HepG2 (cell line): ENCODE measurements at regions not wholly inside any gene's neighbourhood (a gene's known extent, or its start where the extent isn't known, plus 50 kb on each side); places are given as distances from the start of the nearest gene placed in this dataset.

Experiments
- ARID2 ChIP-seq: sonication (generic); formaldehyde crosslinking; IDR thresholded peaks from 2 replicates; pipeline ENCODE4 v1.8.1; 2022; ENCODE audit warnings: mild to moderate bottlenecking, missing genetic modification reagents, borderline replicate concordance
- BORCS8-MEF2B ChIP-seq: sonication (generic); formaldehyde crosslinking; IDR thresholded peaks from 2 replicates; pipeline ENCODE4 v1.8.0; 2022; ENCODE audit warnings: mild to moderate bottlenecking, missing genetic modification reagents
- GATAD1 ChIP-seq: IDR thresholded peaks from 2 replicates; pipeline ENCODE4 v1.6.1; 2016; ENCODE audit warnings: missing genetic modification reagents, missing compliant biosample characterization
- HNF4A ChIP-seq: sonication (generic); formaldehyde crosslinking; IDR thresholded peaks from 2 replicates; pipeline ENCODE4 v1.4.0; 2020; ENCODE audit warnings: missing genetic modification reagents
- SMAD1 ChIP-seq: sonication (generic); formaldehyde crosslinking; IDR thresholded peaks from 2 replicates; pipeline ENCODE4 v1.4.0; 2020; ENCODE audit warnings: missing genetic modification reagents, low read depth, mild to moderate bottlenecking, borderline replicate concordance
- THYN1 ChIP-seq: sonication (generic); formaldehyde crosslinking; IDR thresholded peaks from 2 replicates; pipeline ENCODE4 v1.8.1; 2023; ENCODE audit warnings: low read depth, mild to moderate bottlenecking, moderate library complexity, missing genetic modification reagents, borderline replicate concordance
- ZFP37 ChIP-seq: sonication (generic); formaldehyde crosslinking; IDR thresholded peaks from 2 replicates; pipeline ENCODE4 v1.4.0; 2020; ENCODE audit warnings: missing genetic modification reagents, borderline replicate concordance
- ZNF260 ChIP-seq: sonication (generic); formaldehyde crosslinking; IDR thresholded peaks from 2 replicates; pipeline ENCODE4 v1.4.0; 2020; ENCODE audit warnings: missing genetic modification reagents, low read depth, mild to moderate bottlenecking, borderline replicate concordance
- ZNF501 ChIP-seq: sonication (generic); formaldehyde crosslinking; IDR thresholded peaks from 2 replicates; pipeline ENCODE4 v1.5.1; 2020; ENCODE audit warnings: mild to moderate bottlenecking, moderate library complexity, missing genetic modification reagents
- ZNF589 ChIP-seq: sonication (generic); formaldehyde crosslinking; conservative IDR thresholded peaks from 2 replicates; pipeline ENCODE4 v1.8.0; 2022; ENCODE audit warnings: mild to moderate bottlenecking, moderate library complexity, missing genetic modification reagents
- TF ChIP-seq, protein P1 (sequence below): IDR thresholded peaks from 2 replicates; pipeline ENCODE4 v1.6.1; 2012; ENCODE audit warnings: low read depth, low read length, improper control_type of control experiment
- TF ChIP-seq, protein P2 (sequence below): sonication (generic); formaldehyde crosslinking; IDR thresholded peaks from 2 replicates; pipeline ENCODE4 v1.4.0; 2020; ENCODE audit warnings: low read depth, mild to moderate bottlenecking, missing genetic modification reagents
- TF ChIP-seq, protein P3 (sequence below), 2 experiments: sonication (generic) in 1 of 2; formaldehyde crosslinking in 1 of 2; IDR thresholded peaks; 2 replicates each; pipeline versions ENCODE4 v1.4.0 to v1.6.1; 2018 to 2020; ENCODE audit warnings: missing genetic modification reagents in 2 of 2, borderline replicate concordance in 1 of 2, low read depth in 1 of 2, mild to moderate bottlenecking in 1 of 2, missing biosample characterization in 1 of 2
- TF ChIP-seq, protein P4 (sequence below): sonication (generic); formaldehyde crosslinking; IDR thresholded peaks from 2 replicates; pipeline ENCODE4 v1.4.0; 2020; ENCODE audit warnings: mild to moderate bottlenecking, missing genetic modification reagents, borderline replicate concordance
- TF ChIP-seq, protein P5 (sequence below): sonication (generic); formaldehyde crosslinking; IDR thresholded peaks from 2 replicates; pipeline ENCODE4 v1.9.0; 2022; ENCODE audit warnings: low read depth, missing genetic modification reagents

DNA sequence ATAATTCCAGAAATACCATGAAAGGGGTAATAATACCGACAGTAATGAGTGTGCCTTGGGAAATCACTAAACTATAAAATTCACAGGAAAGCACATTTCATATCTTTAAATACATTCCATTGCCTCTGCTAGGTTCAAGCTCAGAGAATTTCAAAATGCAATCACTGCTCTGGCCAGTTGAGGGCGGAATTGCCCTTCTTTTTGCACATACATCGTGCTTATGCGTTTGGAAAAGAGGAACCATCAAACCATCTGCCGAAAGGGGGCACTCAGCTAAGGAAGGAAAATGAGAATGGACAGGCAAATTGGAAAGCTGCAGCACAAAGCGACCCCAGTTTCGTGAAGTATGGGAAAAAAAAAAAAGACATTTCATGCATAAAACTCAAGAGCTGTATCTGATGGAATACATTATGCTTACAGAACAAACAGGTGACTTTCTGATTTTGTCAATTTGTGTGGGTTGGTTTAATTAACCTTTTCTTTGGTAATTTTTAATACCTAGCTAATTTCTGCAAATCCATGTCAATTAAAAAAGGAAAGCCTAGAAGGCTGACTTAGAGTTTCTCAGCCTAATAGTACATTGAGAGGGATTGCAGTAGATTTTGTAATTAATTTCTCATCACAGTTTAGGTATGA lies 61.4 kb downstream of the TUSC7 start (continued):
- TF ChIP-seq ZNF260 (CRISPR knock-in tag) = no peak
- TF ChIP-seq, protein P1, sequence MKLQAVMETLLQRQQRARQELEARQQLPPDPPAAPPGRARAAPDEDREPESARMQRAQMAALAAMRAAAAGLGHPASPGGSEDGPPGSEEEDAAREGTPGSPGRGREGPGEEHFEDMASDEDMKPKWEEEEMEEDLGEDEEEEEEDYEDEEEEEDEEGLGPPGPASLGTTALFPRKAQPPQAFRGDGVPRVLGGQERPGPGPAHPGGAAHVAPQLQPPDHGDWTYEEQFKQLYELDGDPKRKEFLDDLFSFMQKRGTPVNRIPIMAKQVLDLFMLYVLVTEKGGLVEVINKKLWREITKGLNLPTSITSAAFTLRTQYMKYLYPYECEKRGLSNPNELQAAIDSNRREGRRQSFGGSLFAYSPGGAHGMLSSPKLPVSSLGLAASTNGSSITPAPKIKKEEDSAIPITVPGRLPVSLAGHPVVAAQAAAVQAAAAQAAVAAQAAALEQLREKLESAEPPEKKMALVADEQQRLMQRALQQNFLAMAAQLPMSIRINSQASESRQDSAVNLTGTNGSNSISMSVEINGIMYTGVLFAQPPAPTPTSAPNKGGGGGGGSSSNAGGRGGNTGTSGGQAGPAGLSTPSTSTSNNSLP = 0 out of 2 replicates have a peak, but pooled peaks have one; percentile 61
- TF ChIP-seq ZNF589 (CRISPR knock-in tag) = no peak
- TF ChIP-seq ZNF501 (CRISPR knock-in tag) = no peak
- no peak for TF ChIP-seq ARID2 (CRISPR knock-in tag)
- TF ChIP-seq, protein P2, sequence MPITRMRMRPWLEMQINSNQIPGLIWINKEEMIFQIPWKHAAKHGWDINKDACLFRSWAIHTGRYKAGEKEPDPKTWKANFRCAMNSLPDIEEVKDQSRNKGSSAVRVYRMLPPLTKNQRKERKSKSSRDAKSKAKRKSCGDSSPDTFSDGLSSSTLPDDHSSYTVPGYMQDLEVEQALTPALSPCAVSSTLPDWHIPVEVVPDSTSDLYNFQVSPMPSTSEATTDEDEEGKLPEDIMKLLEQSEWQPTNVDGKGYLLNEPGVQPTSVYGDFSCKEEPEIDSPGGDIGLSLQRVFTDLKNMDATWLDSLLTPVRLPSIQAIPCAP (CRISPR knock-in tag) = no peak
- no peak for TF ChIP-seq HNF4A (CRISPR knock-in tag)
- no peak for TF ChIP-seq SMAD1 (CRISPR knock-in tag)
- TF ChIP-seq BORCS8-MEF2B = no peak
- TF ChIP-seq, protein P3, sequence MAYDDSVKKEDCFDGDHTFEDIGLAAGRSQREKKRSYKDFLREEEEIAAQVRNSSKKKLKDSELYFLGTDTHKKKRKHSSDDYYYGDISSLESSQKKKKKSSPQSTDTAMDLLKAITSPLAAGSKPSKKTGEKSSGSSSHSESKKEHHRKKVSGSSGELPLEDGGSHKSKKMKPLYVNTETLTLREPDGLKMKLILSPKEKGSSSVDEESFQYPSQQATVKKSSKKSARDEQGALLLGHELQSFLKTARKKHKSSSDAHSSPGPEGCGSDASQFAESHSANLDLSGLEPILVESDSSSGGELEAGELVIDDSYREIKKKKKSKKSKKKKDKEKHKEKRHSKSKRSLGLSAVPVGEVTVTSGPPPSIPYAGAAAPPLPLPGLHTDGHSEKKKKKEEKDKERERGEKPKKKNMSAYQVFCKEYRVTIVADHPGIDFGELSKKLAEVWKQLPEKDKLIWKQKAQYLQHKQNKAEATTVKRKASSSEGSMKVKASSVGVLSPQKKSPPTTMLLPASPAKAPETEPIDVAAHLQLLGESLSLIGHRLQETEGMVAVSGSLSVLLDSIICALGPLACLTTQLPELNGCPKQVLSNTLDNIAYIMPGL (CRISPR knock-in tag; IDR thresholded peaks at IDR 0.05; ENCODE audit: borderline replicate concordance in 1 of 2, low read depth in 1 of 2) = peak; percentile 25 to 70; a peak in 1 of 4 replicates
- TF ChIP-seq GATAD1 (CRISPR knock-in tag) = no peak
- TF ChIP-seq ZFP37 (CRISPR knock-in tag) = no peak
- TF ChIP-seq, protein P4, sequence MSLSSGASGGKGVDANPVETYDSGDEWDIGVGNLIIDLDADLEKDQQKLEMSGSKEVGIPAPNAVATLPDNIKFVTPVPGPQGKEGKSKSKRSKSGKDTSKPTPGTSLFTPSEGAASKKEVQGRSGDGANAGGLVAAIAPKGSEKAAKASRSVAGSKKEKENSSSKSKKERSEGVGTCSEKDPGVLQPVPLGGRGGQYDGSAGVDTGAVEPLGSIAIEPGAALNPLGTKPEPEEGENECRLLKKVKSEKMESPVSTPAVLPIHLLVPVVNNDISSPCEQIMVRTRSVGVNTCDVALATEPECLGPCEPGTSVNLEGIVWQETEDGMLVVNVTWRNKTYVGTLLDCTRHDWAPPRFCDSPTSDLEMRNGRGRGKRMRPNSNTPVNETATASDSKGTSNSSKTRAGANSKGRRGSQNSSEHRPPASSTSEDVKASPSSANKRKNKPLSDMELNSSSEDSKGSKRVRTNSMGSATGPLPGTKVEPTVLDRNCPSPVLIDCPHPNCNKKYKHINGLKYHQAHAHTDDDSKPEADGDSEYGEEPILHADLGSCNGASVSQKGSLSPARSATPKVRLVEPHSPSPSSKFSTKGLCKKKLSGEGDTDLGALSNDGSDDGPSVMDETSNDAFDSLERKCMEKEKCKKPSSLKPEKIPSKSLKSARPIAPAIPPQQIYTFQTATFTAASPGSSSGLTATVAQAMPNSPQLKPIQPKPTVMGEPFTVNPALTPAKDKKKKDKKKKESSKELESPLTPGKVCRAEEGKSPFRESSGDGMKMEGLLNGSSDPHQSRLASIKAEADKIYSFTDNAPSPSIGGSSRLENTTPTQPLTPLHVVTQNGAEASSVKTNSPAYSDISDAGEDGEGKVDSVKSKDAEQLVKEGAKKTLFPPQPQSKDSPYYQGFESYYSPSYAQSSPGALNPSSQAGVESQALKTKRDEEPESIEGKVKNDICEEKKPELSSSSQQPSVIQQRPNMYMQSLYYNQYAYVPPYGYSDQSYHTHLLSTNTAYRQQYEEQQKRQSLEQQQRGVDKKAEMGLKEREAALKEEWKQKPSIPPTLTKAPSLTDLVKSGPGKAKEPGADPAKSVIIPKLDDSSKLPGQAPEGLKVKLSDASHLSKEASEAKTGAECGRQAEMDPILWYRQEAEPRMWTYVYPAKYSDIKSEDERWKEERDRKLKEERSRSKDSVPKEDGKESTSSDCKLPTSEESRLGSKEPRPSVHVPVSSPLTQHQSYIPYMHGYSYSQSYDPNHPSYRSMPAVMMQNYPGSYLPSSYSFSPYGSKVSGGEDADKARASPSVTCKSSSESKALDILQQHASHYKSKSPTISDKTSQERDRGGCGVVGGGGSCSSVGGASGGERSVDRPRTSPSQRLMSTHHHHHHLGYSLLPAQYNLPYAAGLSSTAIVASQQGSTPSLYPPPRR (CRISPR knock-in tag) = no peak
- TF ChIP-seq, protein P5, sequence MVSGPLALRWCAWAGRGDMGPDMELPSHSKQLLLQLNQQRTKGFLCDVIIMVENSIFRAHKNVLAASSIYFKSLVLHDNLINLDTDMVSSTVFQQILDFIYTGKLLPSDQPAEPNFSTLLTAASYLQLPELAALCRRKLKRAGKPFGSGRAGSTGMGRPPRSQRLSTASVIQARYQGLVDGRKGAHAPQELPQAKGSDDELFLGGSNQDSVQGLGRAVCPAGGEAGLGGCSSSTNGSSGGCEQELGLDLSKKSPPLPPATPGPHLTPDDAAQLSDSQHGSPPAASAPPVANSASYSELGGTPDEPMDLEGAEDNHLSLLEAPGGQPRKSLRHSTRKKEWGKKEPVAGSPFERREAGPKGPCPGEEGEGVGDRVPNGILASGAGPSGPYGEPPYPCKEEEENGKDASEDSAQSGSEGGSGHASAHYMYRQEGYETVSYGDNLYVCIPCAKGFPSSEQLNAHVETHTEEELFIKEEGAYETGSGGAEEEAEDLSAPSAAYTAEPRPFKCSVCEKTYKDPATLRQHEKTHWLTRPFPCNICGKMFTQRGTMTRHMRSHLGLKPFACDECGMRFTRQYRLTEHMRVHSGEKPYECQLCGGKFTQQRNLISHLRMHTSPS (CRISPR knock-in tag) = no peak
- TF ChIP-seq THYN1 (CRISPR knock-in tag) = no peak
